NOMO-1 treated with DMSO at 0.1 percent for 48 hours (cell line): ENCODE measurements at regions not wholly inside any gene's neighbourhood (a gene's known extent, or its start where the extent isn't known, plus 50 kb on each side); places are given as distances from the start of the nearest gene placed in this dataset.

ENCODE experiments used
- DNase-seq: peaks from one replicate; lab custom pipeline; 2025; ENCODE audit not compliant: unreplicated experiment; lab: John Stamatoyannopoulos, UW

- no peak for DNase-seq
Observed at GRCh38 chr14:76657846-76658245, 103.4 kb upstream of the VASH1 start.

- no peak for DNase-seq
Observed at GRCh38 chr14:76662580-76662979, 98.7 kb upstream of the VASH1 start.

- DNase-seq: no peak
Observed at GRCh38 chr14:76664790-76665189, 96.5 kb upstream of the VASH1 start.

- DNase-seq: no peak
Observed at GRCh38 chr14:76666746-76667145, 94.5 kb upstream of the VASH1 start.

GRCh38 chr14:76669770-76670169, 91.5 kb upstream of the VASH1 start:
- no peak for DNase-seq

- DNase-seq: no peak
Observed at GRCh38 chr14:76672123-76672522, 89.1 kb upstream of the VASH1 start.

- no peak for DNase-seq
Observed at GRCh38 chr14:76673261-76673660, 88.0 kb upstream of the VASH1 start.

GRCh38 chr14:76675046-76675445, 86.2 kb upstream of the VASH1 start:
- DNase-seq: no peak

- no peak for DNase-seq
Observed at GRCh38 chr14:76676539-76676938, 84.7 kb upstream of the VASH1 start.

- DNase-seq: no peak
Observed at GRCh38 chr14:76677534-76678145, 83.6 kb upstream of the VASH1 start.

- no peak for DNase-seq
Observed at GRCh38 chr14:76678244-76678800, 82.9 kb upstream of the VASH1 start.

GRCh38 chr14:76682367-76682766, 78.9 kb upstream of the VASH1 start:
- DNase-seq: no peak

GRCh38 chr14:76686646-76687045, 74.6 kb upstream of the VASH1 start:
- DNase-seq: no peak

GRCh38 chr14:76687611-76688382, 73.5 kb upstream of the VASH1 start:
- no peak for DNase-seq

- no peak for DNase-seq
Observed at GRCh38 chr14:76688383-76688671, 72.9 kb upstream of the VASH1 start.

- no peak for DNase-seq
Observed at GRCh38 chr14:76690502-76691105, 70.7 kb upstream of the VASH1 start.

GRCh38 chr14:76694106-76694505, 67.2 kb upstream of the VASH1 start:
- DNase-seq: no peak

- no peak for DNase-seq
Observed at GRCh38 chr14:76695263-76695920, 65.9 kb upstream of the VASH1 start.

GRCh38 chr14:76696361-76696760, 64.9 kb upstream of the VASH1 start:
- DNase-seq: no peak

GRCh38 chr14:76696791-76697190, 64.5 kb upstream of the VASH1 start:
- DNase-seq: no peak

GRCh38 chr14:76697246-76697905, 63.9 kb upstream of the VASH1 start:
- no peak for DNase-seq
